ENCODE measurements at regions not wholly inside any gene's neighbourhood (a gene's known extent, or its start where the extent isn't known, plus 50 kb on each side); places are given as distances from the start of the nearest gene placed in this dataset.

DNA sequence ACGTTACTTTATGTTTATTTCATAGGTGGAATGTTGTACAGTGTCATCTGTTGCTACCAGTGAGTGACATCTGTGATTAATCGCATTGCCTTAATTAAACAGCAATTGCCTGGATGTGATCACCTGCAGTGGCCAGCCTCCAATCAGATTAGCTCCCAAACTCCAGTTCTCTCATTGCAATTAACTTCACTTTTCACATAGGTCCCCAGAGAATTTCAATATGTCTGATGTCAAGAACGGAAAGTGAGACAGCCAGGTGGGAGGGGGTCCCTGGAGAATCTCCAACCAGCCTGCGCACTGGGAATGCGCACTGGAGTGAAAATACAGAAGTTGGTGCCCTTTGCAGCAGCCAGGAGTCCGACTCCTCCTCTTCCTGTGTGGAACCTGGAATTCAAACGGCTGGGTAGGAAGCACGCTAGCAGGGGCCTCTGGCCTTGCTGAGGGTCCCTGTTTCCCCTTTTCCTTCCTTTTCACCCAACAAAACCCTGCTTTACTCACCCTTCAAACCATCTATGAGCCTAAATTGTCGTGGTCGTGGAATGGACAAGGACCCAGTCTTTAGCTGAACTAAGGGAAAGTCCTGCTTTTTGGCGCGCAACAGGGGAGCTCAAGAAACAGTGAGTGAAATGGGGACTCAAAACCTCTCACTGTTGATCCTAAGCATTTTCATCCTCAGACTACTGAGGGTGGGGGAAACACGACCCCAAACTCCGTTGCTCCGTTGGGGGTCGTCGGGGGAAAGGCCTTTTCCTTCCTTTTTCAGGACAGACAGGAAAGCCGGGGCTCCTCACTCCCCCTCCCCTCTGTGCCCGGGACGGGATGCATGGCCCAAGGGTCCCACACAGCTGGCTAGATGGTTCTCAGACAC is 1355.5 kb upstream of the LRRTM3 start:
- TF ChIP-seq SUZ12 (IDR thresholded peaks at IDR 0.05; ENCODE audit: extremely low read depth, insufficient read depth, insufficient read length) = no peak
- TF ChIP-seq YY1 (IDR thresholded peaks at IDR 0.05; ENCODE audit: insufficient read depth, insufficient read length) = no peak
- TF ChIP-seq ZNF274 (IDR thresholded peaks at IDR 0.05; ENCODE audit: low read depth, low read length) = no peak
- peak; percentile 32 for DNase-seq (ENCODE audit: low read depth, low spot score)
- peaks cover 7% of the 10 kb centered on the region for H3K36me3 ChIP-seq (ENCODE audit: insufficient read depth, insufficient read length, low read length)
- no peaks in the 10 kb centered on the region for H3K4me1 ChIP-seq (ENCODE audit: insufficient read depth, insufficient read length)
- H3K9ac ChIP-seq (ENCODE audit: insufficient read length, low read depth) = peak overlapping the region; percentile 82
- H3K4me3 ChIP-seq (ENCODE audit: insufficient read length, low read depth) = peak overlapping the region; percentile 63
- no peaks in the 10 kb centered on the region for H3K27me3 ChIP-seq (ENCODE audit: insufficient read depth, insufficient read length)
- no peaks in the 10 kb centered on the region for H3K9me3 ChIP-seq (ENCODE audit: insufficient read depth, low read length)

DNA sequence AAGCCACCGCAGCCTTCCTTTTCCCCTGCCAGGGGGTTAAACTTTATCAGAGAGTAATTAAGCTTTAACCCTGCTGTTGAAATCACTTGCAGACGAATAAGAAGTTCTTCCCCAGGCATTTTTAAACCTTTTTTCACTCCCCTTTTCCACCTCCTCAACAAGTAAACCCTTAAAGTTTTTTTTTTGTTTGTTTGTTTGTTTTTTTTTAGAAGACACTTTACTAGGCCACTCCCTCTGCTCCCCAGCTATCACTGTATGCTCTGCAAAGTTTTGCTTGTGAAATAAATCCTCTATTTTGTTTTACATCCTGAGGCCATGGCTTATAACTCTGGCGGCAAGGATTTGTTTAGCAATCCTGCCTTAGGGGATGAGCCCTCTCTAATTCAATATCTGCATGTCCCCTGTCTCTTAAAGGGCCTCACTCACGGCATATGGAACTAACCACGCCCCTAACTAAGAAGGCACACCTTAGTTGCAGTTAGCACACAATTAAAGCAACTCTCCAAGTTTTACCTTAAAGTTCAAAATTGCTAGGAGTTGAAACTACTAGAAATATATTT is 1354.7 kb upstream of the LRRTM3 start:
- no peaks in the 10 kb centered on the region for H3K4me1 ChIP-seq (ENCODE audit: insufficient read depth, insufficient read length)
- H3K4me3 ChIP-seq (ENCODE audit: insufficient read length, low read depth) = peak overlapping the region; percentile 63
- no peak for DNase-seq (ENCODE audit: low read depth, low spot score)
- TF ChIP-seq SUZ12 (IDR thresholded peaks at IDR 0.05; ENCODE audit: extremely low read depth, insufficient read depth, insufficient read length) = no peak
- TF ChIP-seq ZNF274 (IDR thresholded peaks at IDR 0.05; ENCODE audit: low read depth, low read length) = no peak
- no peak for TF ChIP-seq YY1 (IDR thresholded peaks at IDR 0.05; ENCODE audit: insufficient read depth, insufficient read length)
- H3K36me3 ChIP-seq (ENCODE audit: insufficient read depth, insufficient read length, low read length) = peaks cover 7% of the 10 kb centered on the region
- peak overlapping the region; percentile 82 for H3K9ac ChIP-seq (ENCODE audit: insufficient read length, low read depth)
- no peaks in the 10 kb centered on the region for H3K9me3 ChIP-seq (ENCODE audit: insufficient read depth, low read length)
- H3K27me3 ChIP-seq (ENCODE audit: insufficient read depth, insufficient read length) = no peaks in the 10 kb centered on the region

GRCh38 chr10:65581426-65582026 is 1344.3 kb upstream of the LRRTM3 start:
- DNase-seq (ENCODE audit: low read depth, low spot score) = no peak
- Histone ChIP-seq H3K9me3 (ENCODE audit: insufficient read depth, low read length) (peaks cover 17% of the 10 kb centered on the region; the same call in 1 of the 2 replicates), H3K9ac (ENCODE audit: insufficient read length, low read depth) (no peak overlapping the region), H3K4me1 (ENCODE audit: insufficient read depth, insufficient read length) (no peaks in the 10 kb centered on the region), H3K4me3 (ENCODE audit: insufficient read length, low read depth) (no peak overlapping the region), H3K27me3 (ENCODE audit: insufficient read depth, insufficient read length) (no peaks in the 10 kb centered on the region), H3K36me3 (ENCODE audit: insufficient read depth, insufficient read length, low read length) (no peaks in the 10 kb centered on the region)
- TF ChIP-seq ZNF274 (IDR thresholded peaks at IDR 0.05; ENCODE audit: low read depth, low read length) = no peak
- no peak for TF ChIP-seq YY1 (IDR thresholded peaks at IDR 0.05; ENCODE audit: insufficient read depth, insufficient read length)
- TF ChIP-seq SUZ12 (IDR thresholded peaks at IDR 0.05; ENCODE audit: extremely low read depth, insufficient read depth, insufficient read length) = no peak

DNA sequence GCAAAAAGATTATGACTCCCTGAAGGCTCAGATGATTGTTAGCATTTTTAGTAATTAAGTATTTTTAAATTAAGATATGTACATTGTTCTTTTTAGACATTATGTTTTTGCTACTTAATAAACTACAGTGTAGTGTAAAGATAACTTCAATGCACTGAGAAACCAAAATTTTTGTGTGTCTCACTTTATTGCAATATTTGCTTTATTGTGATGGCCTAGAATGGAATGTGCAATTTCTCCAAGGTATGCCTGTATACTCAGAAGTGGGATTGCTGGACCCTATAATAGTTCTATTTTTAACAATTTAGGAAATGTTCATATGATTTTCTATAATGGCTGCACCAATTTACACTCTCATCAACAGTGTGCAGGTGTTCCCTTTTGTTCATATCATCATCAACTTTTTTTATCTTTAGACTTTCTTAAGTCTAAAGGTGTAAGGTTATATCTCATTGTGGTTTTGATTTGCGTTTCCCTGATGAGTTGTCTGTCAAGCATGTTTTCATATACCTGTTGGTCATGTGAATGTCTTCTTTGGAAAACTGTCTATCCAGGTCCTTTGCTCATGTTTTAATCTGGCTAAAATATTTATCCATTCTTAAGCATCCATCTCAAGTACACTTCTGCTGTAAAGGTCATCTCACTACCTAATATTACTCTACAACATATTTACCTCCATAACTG is 1323.5 kb upstream of the LRRTM3 start:
- no peaks in the 10 kb centered on the region for H3K36me3 ChIP-seq (ENCODE audit: insufficient read depth, insufficient read length, low read length)
- H3K4me3 ChIP-seq (ENCODE audit: insufficient read length, low read depth) = no peak overlapping the region
- no peak for DNase-seq (ENCODE audit: low read depth, low spot score)
- H3K27me3 ChIP-seq (ENCODE audit: insufficient read depth, insufficient read length) = no peaks in the 10 kb centered on the region
- no peaks in the 10 kb centered on the region for H3K4me1 ChIP-seq (ENCODE audit: insufficient read depth, insufficient read length)
- TF ChIP-seq SUZ12 (IDR thresholded peaks at IDR 0.05; ENCODE audit: extremely low read depth, insufficient read depth, insufficient read length) (no peak), YY1 (IDR thresholded peaks at IDR 0.05; ENCODE audit: insufficient read depth, insufficient read length) (no peak)
- no peaks in the 10 kb centered on the region for H3K9me3 ChIP-seq (ENCODE audit: insufficient read depth, low read length)
- H3K9ac ChIP-seq (ENCODE audit: insufficient read length, low read depth) = no peak overlapping the region

GRCh38 chr10:65611592-65611991 is 1314.2 kb upstream of the LRRTM3 start:
- Histone ChIP-seq H3K4me3 (ENCODE audit: insufficient read length, low read depth) (no peak overlapping the region), H3K4me1 (ENCODE audit: insufficient read depth, insufficient read length) (no peaks in the 10 kb centered on the region), H3K36me3 (ENCODE audit: insufficient read depth, insufficient read length, low read length) (no peaks in the 10 kb centered on the region), H3K27me3 (ENCODE audit: insufficient read depth, insufficient read length) (no peaks in the 10 kb centered on the region), H3K9me3 (ENCODE audit: insufficient read depth, low read length) (peaks cover 26% of the 10 kb centered on the region), H3K9ac (ENCODE audit: insufficient read length, low read depth) (no peak overlapping the region)
- no peak for TF ChIP-seq ZNF274 (IDR thresholded peaks at IDR 0.05; ENCODE audit: low read depth, low read length)
- TF ChIP-seq SUZ12 (IDR thresholded peaks at IDR 0.05; ENCODE audit: extremely low read depth, insufficient read depth, insufficient read length) = no peak
- TF ChIP-seq YY1 (IDR thresholded peaks at IDR 0.05; ENCODE audit: insufficient read depth, insufficient read length) = no peak
- DNase-seq (ENCODE audit: low read depth, low spot score) = no peak

- H3K9ac ChIP-seq (ENCODE audit: insufficient read length, low read depth) = no peak overlapping the region
- no peaks in the 10 kb centered on the region for H3K27me3 ChIP-seq (ENCODE audit: insufficient read depth, insufficient read length)
- H3K36me3 ChIP-seq (ENCODE audit: insufficient read depth, insufficient read length, low read length) = no peaks in the 10 kb centered on the region
- no peak for TF ChIP-seq ZNF274 (IDR thresholded peaks at IDR 0.05; ENCODE audit: low read depth, low read length)
- TF ChIP-seq SUZ12 (IDR thresholded peaks at IDR 0.05; ENCODE audit: extremely low read depth, insufficient read depth, insufficient read length) = no peak
- TF ChIP-seq YY1 (IDR thresholded peaks at IDR 0.05; ENCODE audit: insufficient read depth, insufficient read length) = no peak
- no peak overlapping the region for H3K4me3 ChIP-seq (ENCODE audit: insufficient read length, low read depth)
- H3K4me1 ChIP-seq (ENCODE audit: insufficient read depth, insufficient read length) = no peaks in the 10 kb centered on the region
- no peak for DNase-seq (ENCODE audit: low read depth, low spot score)
- H3K9me3 ChIP-seq (ENCODE audit: insufficient read depth, low read length) = peaks cover 26% of the 10 kb centered on the region
These were observed 1310.8 kb upstream of the LRRTM3 start for GRCh38 chr10:65614956-65615565.

Data from NT2/D1 (cell line).